ENCODE measurements at regions not wholly inside any gene's neighbourhood (a gene's known extent, or its start where the extent isn't known, plus 50 kb on each side); places are given as distances from the start of the nearest gene placed in this dataset.

DNA sequence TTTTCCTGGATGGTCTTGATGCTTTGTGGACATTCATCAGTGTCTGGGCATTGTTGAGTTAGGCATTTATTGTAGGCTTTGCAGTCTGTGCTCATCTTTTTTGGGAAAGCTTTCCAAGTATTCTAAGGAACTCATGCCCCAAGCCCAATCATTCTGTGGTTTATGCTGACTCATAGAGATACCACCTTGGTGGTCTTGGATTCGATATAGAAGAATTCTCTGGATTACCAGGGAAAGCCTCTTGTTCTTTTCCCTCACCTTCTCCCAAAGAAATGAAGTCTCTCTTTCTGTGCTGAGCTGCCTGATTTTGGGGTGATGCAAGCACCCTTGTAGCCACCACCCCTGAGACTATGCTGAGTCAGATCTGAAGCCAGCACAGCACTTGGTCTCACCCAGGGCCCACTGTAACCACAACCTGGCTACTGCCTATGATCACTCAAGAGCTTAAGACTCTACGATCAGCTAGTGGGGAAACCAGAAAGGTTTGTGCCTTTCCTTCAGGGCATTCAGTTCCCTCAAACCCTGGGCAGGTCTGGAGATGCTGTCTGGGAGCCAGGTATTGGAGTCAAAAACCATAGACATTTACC, 422.6 kb downstream of the NUF2 start:
- no peak for TF ChIP-seq SIN3A (IDR thresholded peaks at IDR 0.05; ENCODE audit: borderline replicate concordance, insufficient read depth, low read depth, low read length)
- TF ChIP-seq, protein P1, sequence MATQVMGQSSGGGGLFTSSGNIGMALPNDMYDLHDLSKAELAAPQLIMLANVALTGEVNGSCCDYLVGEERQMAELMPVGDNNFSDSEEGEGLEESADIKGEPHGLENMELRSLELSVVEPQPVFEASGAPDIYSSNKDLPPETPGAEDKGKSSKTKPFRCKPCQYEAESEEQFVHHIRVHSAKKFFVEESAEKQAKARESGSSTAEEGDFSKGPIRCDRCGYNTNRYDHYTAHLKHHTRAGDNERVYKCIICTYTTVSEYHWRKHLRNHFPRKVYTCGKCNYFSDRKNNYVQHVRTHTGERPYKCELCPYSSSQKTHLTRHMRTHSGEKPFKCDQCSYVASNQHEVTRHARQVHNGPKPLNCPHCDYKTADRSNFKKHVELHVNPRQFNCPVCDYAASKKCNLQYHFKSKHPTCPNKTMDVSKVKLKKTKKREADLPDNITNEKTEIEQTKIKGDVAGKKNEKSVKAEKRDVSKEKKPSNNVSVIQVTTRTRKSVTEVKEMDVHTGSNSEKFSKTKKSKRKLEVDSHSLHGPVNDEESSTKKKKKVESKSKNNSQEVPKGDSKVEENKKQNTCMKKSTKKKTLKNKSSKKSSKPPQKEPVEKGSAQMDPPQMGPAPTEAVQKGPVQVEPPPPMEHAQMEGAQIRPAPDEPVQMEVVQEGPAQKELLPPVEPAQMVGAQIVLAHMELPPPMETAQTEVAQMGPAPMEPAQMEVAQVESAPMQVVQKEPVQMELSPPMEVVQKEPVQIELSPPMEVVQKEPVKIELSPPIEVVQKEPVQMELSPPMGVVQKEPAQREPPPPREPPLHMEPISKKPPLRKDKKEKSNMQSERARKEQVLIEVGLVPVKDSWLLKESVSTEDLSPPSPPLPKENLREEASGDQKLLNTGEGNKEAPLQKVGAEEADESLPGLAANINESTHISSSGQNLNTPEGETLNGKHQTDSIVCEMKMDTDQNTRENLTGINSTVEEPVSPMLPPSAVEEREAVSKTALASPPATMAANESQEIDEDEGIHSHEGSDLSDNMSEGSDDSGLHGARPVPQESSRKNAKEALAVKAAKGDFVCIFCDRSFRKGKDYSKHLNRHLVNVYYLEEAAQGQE (IDR thresholded peaks at IDR 0.05; ENCODE audit: insufficient read depth in 1 of 2, low read depth in 2 of 2, low read length in 1 of 2): no peak
